HG02759 (cell line): ENCODE measurements at regions not wholly inside any gene's neighbourhood (a gene's known extent, or its start where the extent isn't known, plus 50 kb on each side); places are given as distances from the start of the nearest gene placed in this dataset.

ENCODE experiments used
- ATAC-seq: cut with Tn5 transposase; IDR thresholded peaks from one replicate; pipeline ENCODE4 v1.9.1; 2021; ENCODE audit warnings: mild to moderate bottlenecking, moderate library complexity; ENCODE audit not compliant: unreplicated experiment

DNA sequence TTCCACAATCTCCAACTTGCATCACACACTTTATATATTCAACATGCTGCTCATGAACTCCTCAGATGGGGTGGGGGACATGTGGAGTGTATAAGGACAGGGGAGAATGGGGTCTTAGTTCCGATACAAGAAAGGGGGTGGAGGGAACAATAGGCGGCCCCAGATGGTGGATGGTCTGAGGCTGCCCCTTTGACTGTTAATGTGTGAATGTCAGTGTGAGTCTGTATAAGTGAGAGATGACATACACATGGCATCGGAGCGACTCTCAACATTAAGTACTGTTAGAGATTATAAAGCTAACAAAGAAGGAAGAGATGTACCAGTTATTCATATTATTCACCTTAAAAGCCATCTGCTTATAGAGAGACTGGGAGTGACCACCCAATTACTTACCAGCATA is 193.1 kb downstream of the AXIN2 start:
- ATAC-seq: no peak

DNA sequence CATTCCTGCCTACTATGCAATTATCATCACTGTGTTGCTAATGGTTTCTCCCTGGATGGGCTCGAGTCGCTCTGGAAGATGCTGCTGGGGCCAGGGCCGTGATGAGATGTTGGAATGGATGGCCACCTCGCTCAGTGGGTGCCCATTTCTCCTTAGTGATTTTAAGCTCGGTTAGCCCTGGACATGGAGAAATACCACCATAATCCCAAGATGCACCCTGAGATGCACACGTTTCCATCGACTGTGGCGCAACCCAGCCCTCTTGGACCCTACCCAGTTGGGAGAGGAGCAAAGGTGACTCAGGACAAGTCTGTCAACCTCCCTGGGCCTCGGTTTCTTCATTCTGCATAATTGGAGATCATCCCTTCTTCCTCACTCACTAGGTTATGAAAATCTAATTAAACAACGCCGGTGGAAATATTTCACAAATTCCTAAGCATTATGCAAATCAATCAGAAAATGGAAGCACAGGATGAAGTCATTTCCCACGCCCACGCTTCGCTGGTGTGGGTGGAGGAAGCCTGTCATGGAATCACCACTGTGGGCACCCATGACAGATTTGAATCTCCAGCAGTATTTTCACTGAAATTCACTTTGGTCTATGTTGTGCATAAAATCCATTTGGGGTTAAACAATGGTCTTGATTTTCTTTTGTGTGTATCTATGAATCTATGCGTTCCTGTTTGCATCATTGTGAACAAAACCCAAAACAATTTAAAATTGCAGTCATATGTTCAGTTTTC is 195.2 kb downstream of the AXIN2 start:
- ATAC-seq: no peak

DNA sequence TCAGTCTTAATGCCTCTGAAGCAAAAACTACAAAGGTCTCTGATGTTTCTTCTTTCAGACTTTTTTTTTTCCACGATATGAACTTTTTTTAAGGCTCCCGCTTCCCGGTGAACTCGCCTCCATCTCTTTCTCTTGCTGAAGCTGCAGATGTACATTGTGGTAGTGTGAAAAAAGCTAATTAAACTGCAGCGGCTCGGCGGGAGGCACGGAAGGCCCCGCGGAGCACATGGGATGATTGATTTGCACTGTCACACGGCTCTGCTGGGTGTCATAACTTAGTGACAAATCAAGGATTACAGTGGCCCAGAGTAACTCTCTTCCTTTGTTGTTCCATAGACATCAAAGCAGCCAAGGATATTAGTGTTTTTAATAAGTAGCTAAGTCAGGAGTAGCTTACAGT is 196.3 kb downstream of the AXIN2 start:
- ATAC-seq: no peak

DNA sequence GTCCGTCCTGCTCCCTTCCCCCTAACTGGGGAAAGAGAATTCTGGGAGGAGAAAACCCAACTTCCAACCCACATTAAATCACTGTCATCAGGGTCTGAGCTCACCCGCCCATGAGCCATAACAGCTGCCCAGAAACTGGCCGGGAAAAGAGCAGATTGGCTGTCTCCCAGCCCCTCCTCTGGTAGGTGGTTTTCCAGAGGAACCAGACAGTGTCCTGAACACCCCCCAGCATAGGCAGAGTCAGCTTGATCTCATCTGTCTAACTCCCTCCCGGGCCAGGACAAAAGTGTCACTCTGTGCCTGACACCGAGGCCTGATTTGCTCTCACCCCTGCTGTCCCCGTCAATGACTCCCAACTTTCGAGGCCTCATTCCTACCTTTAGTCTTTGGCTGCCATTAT is 197.0 kb downstream of the AXIN2 start:
- ATAC-seq: no peak

DNA sequence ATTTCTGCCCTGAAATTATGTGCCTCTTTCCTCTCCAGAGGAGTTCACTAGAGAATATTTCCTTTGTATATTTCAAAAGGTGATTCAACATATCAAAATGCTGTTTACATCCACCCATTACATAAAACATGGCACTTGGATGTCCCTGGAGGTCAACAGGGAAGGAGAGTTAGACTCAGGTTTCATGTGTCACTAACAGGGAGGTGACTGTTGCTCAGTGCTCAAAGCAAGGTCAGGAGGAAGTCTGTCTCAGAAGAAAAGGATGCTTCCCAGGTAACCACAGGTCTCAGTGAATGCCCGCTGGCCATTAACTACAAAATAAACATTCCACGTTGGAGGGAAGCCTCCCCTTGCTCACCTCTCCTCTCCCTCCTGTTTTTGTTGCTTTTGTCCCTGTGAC is 198.6 kb downstream of the AXIN2 start:
- no peak for ATAC-seq

DNA sequence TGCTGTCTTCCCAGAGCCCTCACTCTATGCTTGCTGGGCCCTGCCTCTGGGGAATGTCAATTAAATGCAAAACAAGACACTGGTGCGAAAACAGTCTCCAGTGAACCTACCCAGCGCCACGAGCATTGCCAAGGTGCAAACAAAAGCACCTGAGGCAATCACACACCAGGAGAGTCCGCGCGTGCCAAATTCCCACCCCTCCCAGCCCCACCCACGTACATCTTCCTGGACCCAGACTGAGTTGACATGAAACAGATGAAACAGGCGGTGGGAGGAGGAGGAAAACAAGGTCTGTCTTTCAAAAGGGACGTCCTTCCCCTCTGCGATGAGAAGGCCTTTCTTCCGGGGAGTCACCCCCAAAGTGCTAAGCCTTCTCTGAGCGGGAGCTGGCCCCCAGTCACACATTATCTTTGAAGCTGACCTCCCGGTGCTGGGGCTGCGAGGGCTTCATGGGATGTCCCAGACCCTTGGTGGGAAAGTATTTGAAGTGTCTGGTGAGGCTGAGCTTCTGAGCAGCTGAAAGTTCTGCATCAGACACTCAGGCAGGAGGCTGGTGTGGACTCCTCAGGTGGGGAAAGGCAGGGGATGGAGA is 200.4 kb downstream of the AXIN2 start:
- ATAC-seq: no peak

DNA sequence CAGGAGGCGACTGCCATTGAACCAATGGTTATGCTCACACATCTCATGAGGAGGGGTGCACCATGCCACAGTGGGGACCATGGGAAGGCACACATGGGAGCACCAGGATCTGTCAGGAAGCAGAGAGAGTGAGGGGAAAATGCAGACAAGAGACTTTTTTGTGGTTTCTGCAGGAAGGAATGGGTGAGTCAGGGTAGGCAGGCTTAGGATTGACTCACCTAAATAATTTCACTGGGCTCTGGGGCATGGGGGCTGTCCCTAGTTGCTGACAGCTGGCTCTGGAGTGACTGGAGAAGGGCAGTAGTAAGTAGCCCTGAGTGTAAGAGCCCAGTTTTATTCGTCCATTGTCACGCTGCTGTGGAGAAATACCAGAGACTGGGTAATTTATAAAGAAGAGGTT is 202.4 kb downstream of the AXIN2 start:
- no peak for ATAC-seq

DNA sequence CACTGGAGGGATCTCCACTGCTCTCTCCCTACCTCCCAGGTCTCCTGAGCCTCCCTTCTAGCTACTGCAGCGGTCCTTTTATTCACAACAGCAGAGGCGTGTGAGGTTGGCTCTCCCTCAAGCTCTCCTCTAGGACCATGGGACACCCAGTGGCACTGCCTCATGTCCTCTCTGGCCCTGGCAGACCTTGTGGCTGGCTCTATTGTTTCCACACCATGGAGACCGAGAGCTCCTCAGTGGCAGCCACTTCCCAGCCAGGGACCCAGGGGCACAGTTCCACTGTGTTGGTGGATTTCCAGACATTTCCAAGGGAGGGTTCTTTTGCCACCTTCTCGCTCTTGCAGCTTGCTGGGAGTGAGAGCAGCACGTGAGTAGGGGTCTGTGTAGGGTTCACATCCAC is 204.9 kb downstream of the AXIN2 start:
- ATAC-seq: no peak

DNA sequence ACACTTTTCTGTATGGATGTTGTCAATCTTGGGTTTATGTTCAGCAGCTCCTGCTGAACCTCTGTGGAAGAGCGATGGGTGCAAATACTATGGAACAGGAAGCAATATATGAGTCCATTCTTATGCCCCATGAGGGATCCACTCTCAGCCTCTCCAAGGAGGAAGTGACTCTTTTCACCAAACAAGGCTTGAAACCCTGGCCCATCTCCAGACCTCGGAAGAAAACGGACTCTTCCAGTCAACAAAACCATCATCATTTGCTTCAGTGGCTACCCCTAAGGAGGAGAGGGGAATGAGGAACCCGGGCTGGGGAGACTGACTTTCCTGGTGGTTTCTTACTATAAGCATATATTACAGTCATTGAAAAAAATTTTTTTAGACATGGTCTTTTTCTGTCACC is 206.2 kb downstream of the AXIN2 start:
- ATAC-seq: no peak

DNA sequence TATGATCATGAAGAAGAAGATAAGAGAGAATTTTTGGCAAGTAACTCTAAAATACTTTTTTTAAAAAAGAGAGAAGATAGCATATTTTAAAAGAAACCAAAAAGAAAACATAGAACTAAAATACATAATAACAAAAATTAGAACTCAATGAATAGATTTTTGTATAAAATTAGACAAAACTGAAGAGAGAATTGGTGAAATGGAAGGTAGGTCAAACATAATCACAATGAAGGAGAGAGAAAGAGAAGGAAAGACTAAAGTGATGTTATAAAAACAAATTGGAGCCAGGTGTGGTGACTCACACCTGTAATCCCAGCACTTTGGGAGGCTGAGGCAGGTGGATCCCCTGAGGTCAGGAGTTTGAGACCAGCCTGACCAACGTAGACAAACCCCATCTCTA is 211.5 kb downstream of the AXIN2 start:
- no peak for ATAC-seq

DNA sequence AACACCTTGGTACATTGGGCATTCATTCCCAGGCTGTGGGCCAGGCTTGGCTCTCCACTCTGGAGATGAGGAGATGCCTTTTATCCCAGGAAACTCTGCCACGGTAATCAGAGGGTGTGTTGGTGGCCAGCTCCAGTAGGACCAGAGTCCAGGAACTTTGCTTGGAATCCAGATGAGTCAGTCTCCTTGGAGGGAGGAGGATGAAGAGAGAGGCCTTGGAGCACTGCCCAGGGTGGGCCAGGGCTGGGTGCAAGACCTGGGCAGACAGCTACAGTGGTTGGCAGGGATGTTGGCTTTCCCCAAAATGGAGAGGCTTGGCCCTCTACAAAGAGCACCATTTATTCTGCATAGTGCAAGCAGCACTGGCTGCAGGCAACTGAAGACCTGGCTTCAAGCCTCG is 209.0 kb downstream of the RGS9 start:
- no peak for ATAC-seq

DNA sequence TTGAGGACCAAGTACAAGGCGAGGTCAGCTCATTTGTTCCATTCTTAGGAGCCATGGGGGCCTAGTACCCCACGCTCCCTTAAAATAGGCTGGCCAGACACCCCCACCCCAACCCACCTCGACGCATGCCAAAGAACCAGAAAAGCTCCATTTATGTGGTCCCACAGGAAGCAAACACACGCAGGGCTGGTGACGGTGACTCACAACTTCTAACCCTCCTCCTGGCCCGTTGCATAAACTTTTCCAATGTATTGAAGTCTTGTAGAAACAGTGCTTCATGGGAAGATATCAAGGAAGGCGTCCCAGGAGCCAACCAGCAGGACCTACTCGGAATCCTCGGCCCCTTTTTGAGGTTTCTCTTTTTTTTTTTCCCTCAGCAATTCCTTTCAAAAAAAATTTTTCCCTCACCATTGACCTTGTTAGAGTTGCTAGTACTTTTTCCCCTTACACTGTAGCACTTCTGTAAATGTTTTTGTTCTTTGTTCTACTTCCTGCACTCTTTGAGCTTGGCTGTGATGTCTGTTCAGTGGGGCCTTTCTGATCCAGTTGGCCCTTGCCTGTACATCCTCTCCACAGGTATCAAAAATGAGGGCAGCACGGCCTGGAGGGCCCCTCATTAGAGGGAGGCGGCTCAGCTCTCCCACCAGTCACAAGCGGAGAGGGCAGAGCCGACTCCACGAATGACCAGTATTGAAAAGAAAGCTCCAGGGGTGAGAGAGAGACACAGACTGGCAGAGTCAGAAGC is 208.3 kb downstream of the RGS9 start:
- ATAC-seq: no peak

DNA sequence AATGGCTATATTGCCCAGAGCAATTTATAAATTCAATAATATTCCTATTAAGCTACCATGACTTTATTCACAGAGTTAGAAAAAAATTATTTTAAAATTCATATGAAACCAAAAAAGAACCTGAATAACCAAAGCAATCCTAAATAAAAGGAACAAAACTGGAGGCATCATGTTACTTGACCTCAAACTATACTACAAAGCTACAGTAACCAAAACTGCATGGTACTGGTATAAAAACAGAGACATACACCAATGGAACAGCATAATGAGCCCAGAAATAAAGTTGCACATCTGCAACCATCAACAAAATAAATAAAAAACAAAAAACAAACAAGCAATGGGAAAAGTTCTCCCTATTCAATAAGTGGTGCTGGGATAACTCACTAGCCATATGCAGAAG is 203.2 kb downstream of the RGS9 start:
- ATAC-seq: no peak

DNA sequence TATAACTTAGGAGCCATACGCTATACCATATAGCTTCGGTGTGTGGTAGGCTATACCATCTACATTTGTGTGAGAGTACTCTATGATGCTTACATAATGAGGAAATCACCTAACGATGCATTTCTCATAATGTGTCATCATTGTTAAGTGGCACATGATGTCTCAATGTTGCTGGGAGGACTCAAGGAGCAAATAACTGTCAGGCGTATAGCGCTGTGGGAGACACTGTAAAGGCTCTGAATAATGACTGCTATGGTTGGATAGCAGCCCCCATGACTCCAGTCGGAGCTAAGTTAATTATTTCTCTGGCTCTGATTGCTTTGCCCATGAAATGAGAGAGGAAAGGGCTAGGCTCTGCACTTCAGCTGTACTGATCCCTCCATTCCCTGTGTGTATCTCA is 197.2 kb downstream of the RGS9 start:
- no peak for ATAC-seq

DNA sequence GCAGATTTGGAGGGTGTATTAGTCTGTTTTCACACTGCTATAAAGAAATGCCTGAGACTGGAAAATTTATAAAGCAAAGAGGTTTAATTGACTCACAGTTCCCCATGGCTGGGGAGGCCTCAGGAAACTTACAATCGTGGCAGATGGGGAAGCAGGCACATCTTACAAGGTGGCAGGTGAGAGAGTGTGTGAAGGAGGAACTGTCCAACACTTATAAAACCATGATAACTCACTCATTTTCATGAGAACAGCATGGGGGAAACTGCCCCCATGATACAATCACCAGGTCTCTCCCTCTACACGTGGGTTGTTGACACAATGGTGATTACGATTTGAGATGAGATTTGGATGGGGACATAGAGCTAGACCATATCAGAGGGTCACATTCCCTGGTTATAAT is 195.6 kb downstream of the RGS9 start:
- no peak for ATAC-seq

DNA sequence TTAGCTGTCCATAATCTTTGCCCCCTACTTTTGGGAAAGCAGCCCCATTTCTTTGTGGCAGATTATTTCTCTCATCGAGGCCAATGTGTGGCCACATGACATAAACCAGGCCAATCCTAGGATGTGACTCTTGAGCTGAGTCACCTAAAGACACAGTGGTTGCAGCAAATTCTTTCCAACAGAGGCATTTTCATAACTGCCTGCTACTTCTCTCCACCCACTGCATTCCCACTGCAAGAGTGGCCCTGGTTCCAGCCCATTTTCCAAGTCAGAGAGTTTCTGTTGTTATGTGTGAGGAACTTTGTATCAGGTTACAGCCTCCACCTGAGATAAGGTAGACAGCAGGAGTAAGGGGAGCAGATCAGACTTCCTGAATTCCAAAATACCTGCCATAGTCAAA is 195.2 kb downstream of the RGS9 start:
- ATAC-seq: no peak

DNA sequence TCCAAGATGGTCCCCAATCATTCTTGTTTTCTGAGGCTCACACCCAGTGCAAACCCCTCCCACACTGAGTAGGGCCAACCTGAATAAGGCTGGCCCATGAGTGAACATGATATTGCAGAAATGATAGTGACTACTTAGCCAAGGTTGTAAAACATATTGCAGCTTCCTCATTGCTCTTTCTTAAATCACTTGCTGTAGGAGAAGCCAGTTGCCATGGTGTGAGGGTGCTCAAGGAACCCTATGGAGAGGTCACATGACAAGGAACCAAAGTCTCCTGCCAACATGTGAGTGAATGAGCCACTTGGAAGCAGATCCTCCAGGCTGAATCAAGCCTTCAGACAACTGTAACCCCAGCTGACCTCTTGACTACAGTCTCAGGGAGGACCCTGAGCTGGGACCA is 191.4 kb downstream of the RGS9 start:
- no peak for ATAC-seq

DNA sequence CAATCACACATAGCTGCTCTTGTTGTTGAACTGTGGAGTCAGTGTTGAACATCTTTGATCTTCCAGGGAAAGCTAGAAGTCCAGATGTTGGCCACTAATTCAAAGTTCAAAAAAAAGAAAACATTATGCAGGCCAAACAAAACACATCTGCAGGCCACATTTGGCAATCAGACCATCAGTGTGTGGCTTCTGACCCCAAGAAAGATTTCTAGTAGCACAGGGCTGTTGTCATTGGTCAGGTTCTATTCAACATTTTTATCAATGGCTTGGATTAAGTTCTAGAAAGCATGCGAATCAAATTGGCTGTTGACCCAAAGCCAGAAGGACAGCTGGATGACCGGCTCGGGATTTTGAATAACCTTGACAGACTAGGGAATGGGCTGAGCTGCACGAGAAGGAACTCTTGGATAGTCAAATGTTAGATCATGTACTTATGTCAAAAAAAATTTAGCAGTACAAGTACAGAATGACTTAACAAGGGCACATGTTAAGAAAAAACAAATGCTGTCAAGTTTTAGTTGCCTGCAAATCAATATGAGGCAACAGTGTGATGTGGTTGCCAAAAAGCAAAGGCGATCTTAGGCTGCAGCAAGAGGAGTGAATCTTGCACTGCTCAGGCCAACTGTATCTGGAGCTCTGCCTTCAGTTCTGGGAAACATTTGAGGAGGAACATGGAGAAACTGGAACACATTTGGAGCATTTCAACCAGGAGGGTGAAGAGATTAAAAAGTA is 187.6 kb downstream of the RGS9 start:
- ATAC-seq: no peak

DNA sequence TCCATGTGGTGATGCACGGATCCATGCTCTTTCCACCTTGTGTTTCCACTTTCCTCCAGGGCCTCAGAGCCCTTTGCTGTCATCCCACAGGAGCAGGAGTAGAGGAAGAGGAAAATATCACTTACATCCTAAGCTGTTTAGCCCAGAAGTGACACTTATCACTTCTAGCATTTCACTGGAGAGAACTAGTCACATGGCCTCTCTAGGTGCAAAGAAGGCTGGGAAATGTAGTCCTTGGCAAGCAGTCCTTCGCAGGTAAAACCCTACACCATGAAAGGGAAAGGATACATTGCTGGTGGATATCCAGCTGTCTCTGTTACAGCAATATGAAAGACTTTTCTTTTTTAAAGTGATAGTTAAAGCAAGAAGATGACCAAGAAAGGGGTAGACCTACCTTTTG is 185.9 kb downstream of the RGS9 start:
- no peak for ATAC-seq

DNA sequence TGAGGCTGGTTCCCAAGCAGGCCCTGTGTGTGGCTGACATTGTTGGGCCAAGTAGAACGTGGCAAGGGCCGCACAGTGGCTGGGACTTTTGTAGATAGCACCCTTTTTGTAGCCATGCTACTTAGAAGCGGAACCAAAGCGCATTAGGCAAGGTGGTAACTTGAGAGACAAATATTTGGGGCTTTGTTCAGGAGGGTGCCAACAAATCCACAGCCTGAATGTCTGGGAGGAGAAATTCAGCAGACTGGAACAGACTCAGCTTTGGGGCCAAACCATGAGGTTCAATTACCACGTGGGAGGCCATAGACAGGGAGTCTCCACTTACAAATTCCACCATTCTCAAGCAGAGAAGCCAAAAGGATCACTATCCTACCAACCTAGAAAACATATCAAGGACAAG is 183.7 kb downstream of the RGS9 start:
- ATAC-seq: no peak

DNA sequence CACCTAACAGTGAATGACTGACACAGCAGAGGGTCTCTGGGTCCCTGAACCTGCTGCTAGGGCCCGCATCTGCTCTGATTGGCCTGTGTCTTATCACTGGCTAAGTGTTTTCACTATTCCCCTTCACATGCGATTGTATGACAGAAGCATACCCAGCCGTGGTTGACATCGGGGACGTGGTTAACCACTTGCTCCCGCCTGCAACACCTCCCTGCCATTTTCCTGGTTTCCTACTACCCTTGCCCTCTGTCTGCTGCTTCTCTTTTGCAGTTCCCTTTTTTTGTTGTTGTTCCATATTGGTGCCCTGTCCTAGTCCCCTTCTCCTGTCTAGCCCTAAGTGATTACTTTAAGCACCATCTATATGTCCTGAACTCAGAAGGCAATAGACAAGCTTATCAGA is 177.0 kb downstream of the RGS9 start:
- ATAC-seq: no peak
